GM12875 (cell line): ENCODE measurements at regions not wholly inside any gene's neighbourhood (a gene's known extent, or its start where the extent isn't known, plus 50 kb on each side); places are given as distances from the start of the nearest gene placed in this dataset.
"Not testable (repeated sequence)": the region's sequence is repeated elsewhere in the genome, so short reads cannot be mapped to it uniquely, and the experiment has no call there.

ENCODE experiments used
- H3K4me3 ChIP-seq: one replicate; pipeline ENCODE4 v1.5.1; 2011; ENCODE audit warnings: low read depth, low read length, control low read depth
- TF ChIP-seq, protein P1 (sequence below): IDR thresholded peaks from 2 replicates; pipeline ENCODE4 v1.5.1; 2011; ENCODE audit warnings: low read depth, mild to moderate bottlenecking, control low read depth, inconsistent platforms, low read length, moderate library complexity, borderline replicate concordance; ENCODE audit not compliant: insufficient read depth

- TF ChIP-seq, protein P1, sequence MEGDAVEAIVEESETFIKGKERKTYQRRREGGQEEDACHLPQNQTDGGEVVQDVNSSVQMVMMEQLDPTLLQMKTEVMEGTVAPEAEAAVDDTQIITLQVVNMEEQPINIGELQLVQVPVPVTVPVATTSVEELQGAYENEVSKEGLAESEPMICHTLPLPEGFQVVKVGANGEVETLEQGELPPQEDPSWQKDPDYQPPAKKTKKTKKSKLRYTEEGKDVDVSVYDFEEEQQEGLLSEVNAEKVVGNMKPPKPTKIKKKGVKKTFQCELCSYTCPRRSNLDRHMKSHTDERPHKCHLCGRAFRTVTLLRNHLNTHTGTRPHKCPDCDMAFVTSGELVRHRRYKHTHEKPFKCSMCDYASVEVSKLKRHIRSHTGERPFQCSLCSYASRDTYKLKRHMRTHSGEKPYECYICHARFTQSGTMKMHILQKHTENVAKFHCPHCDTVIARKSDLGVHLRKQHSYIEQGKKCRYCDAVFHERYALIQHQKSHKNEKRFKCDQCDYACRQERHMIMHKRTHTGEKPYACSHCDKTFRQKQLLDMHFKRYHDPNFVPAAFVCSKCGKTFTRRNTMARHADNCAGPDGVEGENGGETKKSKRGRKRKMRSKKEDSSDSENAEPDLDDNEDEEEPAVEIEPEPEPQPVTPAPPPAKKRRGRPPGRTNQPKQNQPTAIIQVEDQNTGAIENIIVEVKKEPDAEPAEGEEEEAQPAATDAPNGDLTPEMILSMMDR = no peak
- no peak overlapping the region for H3K4me3 ChIP-seq
Observed at GRCh38 chr5:92081958-92082712, 699.0 kb upstream of the ARRDC3 start.

DNA sequence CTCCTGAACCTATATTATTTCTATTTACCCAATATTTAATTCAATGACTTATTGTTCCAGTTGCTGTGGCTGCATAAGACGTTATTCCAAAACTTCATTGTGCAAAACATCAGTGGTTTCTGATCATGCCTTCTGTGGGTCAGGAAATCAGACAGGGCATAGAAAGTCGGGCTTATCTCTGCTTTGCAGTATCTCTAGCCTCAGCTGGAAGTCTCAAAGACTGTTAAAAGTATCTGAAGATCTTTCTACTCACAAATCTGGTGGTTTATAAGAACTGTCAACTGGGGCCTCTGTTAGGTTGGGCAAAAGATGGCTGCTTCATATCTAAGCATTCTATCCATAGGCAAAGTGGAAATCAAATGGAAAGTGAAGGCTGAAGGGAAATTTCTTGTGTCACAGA is 687.7 kb upstream of the ARRDC3 start:
- TF ChIP-seq, protein P1 = no peak
- H3K4me3 ChIP-seq = no peak overlapping the region

DNA sequence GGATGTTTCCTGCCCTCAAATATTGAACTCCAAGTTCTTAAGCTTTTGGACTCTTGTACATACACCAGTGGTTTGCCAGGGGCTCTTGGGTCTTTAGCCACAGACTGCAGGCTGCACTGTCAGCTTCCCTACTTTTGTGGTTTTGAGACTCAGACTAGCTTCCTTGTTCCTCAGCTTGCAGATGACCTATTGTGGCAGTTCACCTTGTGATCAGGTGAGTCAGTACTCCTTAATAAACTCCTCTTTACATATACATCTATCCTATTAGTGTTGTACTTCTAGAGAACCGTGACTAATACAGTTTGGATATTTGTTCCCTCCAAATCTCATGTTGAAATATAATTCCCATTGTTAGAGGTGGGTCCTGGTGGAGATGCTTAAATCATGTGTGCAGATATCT is 681.9 kb upstream of the ARRDC3 start:
- no peak overlapping the region for H3K4me3 ChIP-seq
- TF ChIP-seq, protein P1 = no peak

DNA sequence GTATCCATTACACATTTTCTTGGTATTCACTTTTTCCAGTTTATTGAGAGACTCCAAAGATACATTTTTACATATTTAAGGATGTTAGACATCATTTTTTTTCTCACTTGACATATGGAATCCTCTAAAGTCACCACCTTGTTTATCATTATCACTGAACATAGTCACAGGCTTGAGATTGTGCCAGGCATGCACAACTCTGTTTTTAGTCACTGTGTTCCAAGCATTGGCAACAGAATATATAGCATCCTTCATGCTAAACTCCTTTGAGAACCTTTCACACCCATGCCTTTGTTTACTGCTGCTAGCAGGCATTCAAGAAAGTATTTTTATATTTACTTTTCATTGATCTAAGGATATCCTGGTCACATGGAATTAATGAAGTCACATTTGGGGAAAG is 668.6 kb upstream of the ARRDC3 start:
- TF ChIP-seq, protein P1 = no peak

DNA sequence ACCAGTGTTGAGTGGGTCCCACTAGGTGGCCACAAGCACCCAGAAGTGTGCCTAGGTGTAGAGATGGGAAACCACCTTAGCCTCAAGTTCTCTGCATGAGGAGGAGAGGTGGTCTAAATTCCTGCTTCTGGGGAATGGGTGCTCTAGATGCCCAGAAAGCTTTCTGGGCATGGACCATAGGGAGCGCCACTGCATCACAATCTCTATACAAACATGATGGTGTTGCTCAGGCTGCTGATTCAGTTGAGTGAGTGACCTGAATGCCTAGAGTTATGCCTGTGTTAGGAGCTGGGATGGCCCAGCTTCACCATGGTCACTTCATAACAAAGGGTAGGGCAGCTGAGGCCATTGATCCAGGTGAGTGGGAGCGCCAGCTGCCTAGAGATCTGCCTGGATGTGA is 667.9 kb upstream of the ARRDC3 start:
- TF ChIP-seq, protein P1 = no peak
- no peak overlapping the region for H3K4me3 ChIP-seq

More for the DNA sequence above, 668.6 kb upstream of the ARRDC3 start:
- H3K4me3 ChIP-seq = no peak overlapping the region

DNA sequence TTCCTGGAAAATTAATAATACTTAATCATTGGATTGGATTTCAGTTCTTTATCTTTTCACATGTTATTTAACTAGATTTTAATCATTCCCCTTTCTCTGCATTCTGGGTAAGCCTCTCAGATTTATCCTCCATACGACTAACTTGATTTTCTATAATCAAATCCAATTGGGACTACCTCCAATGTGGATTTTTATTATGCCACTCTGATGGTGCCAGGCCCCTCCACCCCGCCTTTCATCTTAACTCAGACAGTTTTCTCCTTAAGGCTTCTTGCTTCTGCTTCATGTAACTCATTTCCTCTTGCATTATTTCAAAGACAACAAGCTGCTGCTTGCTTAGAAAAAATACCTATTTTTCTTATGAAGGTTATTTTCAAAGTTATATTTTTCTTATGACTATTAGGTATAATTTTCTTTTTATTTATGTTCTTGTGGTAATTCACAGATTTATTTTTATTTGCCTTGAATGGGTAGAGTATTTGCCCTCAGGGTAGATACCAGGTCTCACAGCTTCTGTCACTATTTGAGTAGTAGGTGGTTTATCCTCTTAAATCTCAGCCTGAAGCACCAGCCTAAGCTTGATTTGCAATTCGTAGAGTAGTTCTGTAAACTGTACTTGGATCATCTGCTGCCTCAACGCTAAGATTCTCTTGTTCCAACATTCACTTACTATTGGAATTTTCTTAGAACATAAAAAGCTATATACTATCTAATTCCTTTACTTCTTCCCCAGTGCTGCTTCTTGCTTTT is 659.0 kb upstream of the ARRDC3 start:
- TF ChIP-seq, protein P1 = no peak
- H3K4me3 ChIP-seq = no peak overlapping the region

DNA sequence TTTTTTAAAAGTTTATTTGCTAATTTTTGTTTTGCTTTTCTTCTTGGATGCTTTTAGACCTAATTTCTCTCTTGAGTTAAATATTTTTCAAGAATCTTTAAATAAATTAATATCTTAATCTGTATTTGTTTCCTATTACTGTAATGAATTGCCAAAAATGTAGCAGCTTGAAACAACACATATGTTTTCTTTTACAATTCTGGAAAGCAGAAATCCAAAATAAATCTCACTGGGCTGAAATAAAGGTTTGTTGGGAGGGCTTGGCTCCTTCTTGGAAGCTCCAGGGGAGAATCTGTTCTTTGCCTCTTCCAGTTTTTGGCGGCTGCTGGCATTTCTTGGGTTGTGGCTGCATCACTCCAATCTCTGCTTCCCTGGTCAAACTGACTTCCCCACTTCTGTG is 658.1 kb upstream of the ARRDC3 start:
- no peak overlapping the region for H3K4me3 ChIP-seq
- TF ChIP-seq, protein P1 = no peak

GRCh38 chr5:92029792-92030191 is 646.7 kb upstream of the ARRDC3 start:
- not testable (repeated sequence) for H3K4me3 ChIP-seq
